ENCODE measurements at regions not wholly inside any gene's neighbourhood (a gene's known extent, or its start where the extent isn't known, plus 50 kb on each side); places are given as distances from the start of the nearest gene placed in this dataset.

GRCh38 chr12:71252473-71252872 lies 94.7 kb upstream of the TSPAN8 start:
- no peak for TF ChIP-seq CTCF (conservative IDR thresholded peaks at IDR 0.05)
- Histone ChIP-seq H2BK20ac (ENCODE audit: low read depth, low read length, poor library complexity, severe bottlenecking) (no peak overlapping the region), H2BK120ac (ENCODE audit: low read depth, low read length, poor library complexity, severe bottlenecking) (no peak overlapping the region), H3K4ac (ENCODE audit: low read depth, low read length) (no peak overlapping the region), H4K5ac (ENCODE audit: insufficient read length, low read depth, low read length) (no peak overlapping the region), H2AK5ac (ENCODE audit: insufficient read length, low read length) (no peak overlapping the region), H3K56ac (ENCODE audit: insufficient read length, low read depth, low read length) (no peak overlapping the region), H2BK12ac (ENCODE audit: insufficient read length, low read depth, low read length) (no peak overlapping the region), H3K23ac (ENCODE audit: insufficient read length, low read depth, low read length) (no peak overlapping the region), H3T11ph (ENCODE audit: low read length) (no peak overlapping the region), H4K8ac (replicated peaks; ENCODE audit: insufficient read length, low read depth, low read length) (no peak overlapping the region), H4K91ac (ENCODE audit: insufficient read length, low read depth, low read length) (no peak overlapping the region), H4K20me1 (ENCODE audit: control insufficient read depth, insufficient read depth, insufficient read length) (no peaks in the 10 kb centered on the region), H3K27ac (ENCODE audit: insufficient read length, low read depth, low read length) (no peak overlapping the region), H3K9ac (ENCODE audit: extremely low read depth, insufficient read length, low read length) (no peak overlapping the region), H3K79me2 (ENCODE audit: insufficient read depth, low read length) (no peaks in the 10 kb centered on the region), H3K14ac (ENCODE audit: insufficient read depth, low read length) (no peak overlapping the region), H2AFZ (ENCODE audit: low read length) (no peak overlapping the region), H3K4me1 (ENCODE audit: insufficient read depth, low read length) (no peaks in the 10 kb centered on the region), H3K4me2 (ENCODE audit: insufficient read depth, insufficient read length, low read length) (no peak overlapping the region), H3K27me3 (ENCODE audit: insufficient read depth, low read length) (no peaks in the 10 kb centered on the region), H3K18ac (ENCODE audit: insufficient read length, low read depth, low read length) (no peak overlapping the region), H3K79me1 (ENCODE audit: insufficient read depth, low read depth, low read length, poor library complexity, severe bottlenecking) (no peaks in the 10 kb centered on the region), H2BK5ac (ENCODE audit: insufficient read length, low read length) (no peak overlapping the region), H3K9me3 (ENCODE audit: control insufficient read depth, low read depth, low read length) (peaks cover 4% of the 10 kb centered on the region), H3K23me2 (ENCODE audit: insufficient read length, low read depth, low read length, poor library complexity, severe bottlenecking) (no peaks in the 10 kb centered on the region), H2BK15ac (ENCODE audit: low read depth, low read length) (no peak overlapping the region)
- Mint-ChIP-seq H3K4me3 (no peak overlapping the region), H3K36me3 (ENCODE audit: insufficient read depth in 1 of 3, low read depth in 3 of 3) (peaks cover 6 to 36% (median 13%) of the 10 kb centered on the region in 3 experiments), H3K27ac (no peak overlapping the region), H3K4me1 (peaks cover 0 to 3% of the 10 kb centered on the region in 2 experiments; a peak in 2 of 4 replicates), H3K9me3 (peaks cover 20 to 27% of the 10 kb centered on the region in 2 experiments), H3K27me3 (ENCODE audit: low read depth) (no peaks in the 10 kb centered on the region)
- no CpG with 5 or more reads among the region's 2 CpGs for WGBS (ENCODE audit: extremely low coverage, insufficient read length, low lambda C conversion rate)
- no peak for DNase-seq
